Upper lobe of left lung (tissue), 6 donors: ENCODE measurements at regions not wholly inside any gene's neighbourhood (a gene's known extent, or its start where the extent isn't known, plus 50 kb on each side); places are given as distances from the start of the nearest gene placed in this dataset.
A peak's percentile ranks its signal among the peaks of the same experiment; 100 is the strongest.

Experiments used
- ATAC-seq, 2 donors: fragments of 200-7000 bp; cut with Tn5 transposase; one replicate each; pipeline ENCODE4 v1.9.1; 2022; ENCODE audit warnings: mild to moderate bottlenecking in 2 of 2, moderate library complexity in 2 of 2; ENCODE audit not compliant: low FRiP score in 2 of 2
- DNase-seq, 2 donors: peaks; one replicate each; pipeline ENCODE4 v3.0.0-alpha.2; 2019 to 2020
- H3K27ac ChIP-seq, 4 donors: fragments of 200-600 bp; sonication (generic); one replicate each; pipeline ENCODE4 v1.5.1; 2016 to 2019
- H3K27me3 ChIP-seq, 4 donors: fragments of 200-600 bp; sonication (generic); one replicate each; pipeline ENCODE4 v1.5.1; 2017 to 2019
- H3K36me3 ChIP-seq, 4 donors: fragments of 200-600 bp; sonication (generic); one replicate each; pipeline ENCODE4 v1.5.1; 2016 to 2019
- H3K4me1 ChIP-seq, 4 donors: fragments of 200-600 bp; sonication (generic); one replicate each; pipeline ENCODE4 v1.5.1; 2018 to 2019
- H3K4me3 ChIP-seq, 4 donors: fragments of 200-600 bp; sonication (generic); one replicate each; pipeline ENCODE4 v1.5.1; 2017 to 2019; ENCODE audit warnings: mild to moderate bottlenecking in 2 of 4, moderate library complexity in 1 of 4
- H3K9me3 ChIP-seq, 4 donors: fragments of 200-600 bp; sonication (generic); one replicate each; pipeline ENCODE4 v1.5.1; 2018 to 2019
- EP300 ChIP-seq, 4 donors: sonication (generic); formaldehyde crosslinking; IDR thresholded peaks; one replicate each; pipeline ENCODE4 v1.5.1; 2017; ENCODE audit warnings: antibody characterized with exemption in 4 of 4, control low read depth in 2 of 4
- POLR2A ChIP-seq, 4 donors: fragments of 450-650 bp; IDR thresholded peaks; one replicate each; pipeline ENCODE4 v1.5.1; 2016 to 2017; ENCODE audit warnings: antibody characterized with exemption in 4 of 4, mild to moderate bottlenecking in 2 of 4
- POLR2AphosphoS5 ChIP-seq, 2 donors: sonication (generic); formaldehyde crosslinking; IDR thresholded peaks; one replicate each; pipeline ENCODE4 v1.5.1; 2017; ENCODE audit warnings: antibody characterized with exemption in 2 of 2
- WGBS, 2 donors: methylation state at CpG; one replicate each; pipeline ENCODE4 v1.1.5; 2017 to 2018; 5-methylcytosine and 5-hydroxymethylcytosine counted together
- TF ChIP-seq, protein P1 (sequence below), 6 experiments: fragments of 450-650 bp in 4 of 6; fragments of 200-600 bp in 2 of 6; sonication (generic) in 2 of 6; IDR thresholded peaks; one replicate each; pipeline ENCODE4 v1.5.1; 2016 to 2019; ENCODE audit warnings: antibody characterized with exemption in 6 of 6
- donor health status: DM: no; HTN: no; CAD: no; lungs with moderate emphysema.
- donor health status: DM: no; HTN: yes; CAD: no; lungs with severe emphysema.

DNA sequence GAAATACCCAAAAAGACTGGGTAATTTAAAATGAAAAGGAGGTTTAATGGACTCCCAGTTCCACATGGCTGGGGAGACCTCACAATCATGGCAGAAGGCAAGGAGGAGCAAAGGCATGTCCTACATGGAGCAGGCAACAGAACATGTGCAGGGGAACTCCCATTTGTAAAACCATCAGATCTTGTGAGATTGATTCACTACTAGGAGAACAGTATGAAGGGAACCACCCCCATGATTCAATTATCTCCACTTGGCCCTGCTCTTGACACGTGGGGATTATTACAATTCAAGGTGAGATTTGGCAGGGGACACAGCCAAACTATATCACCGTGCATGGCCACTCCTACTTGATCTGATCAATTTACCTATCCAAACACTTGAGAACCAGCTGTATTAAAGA, 131.5 kb upstream of the LDB2 start:
- Histone ChIP-seq H3K4me1 (no peaks in the 10 kb centered on the region), H3K27ac (no peak overlapping the region), H3K36me3 (no peaks in the 10 kb centered on the region), H3K27me3 (no peaks in the 10 kb centered on the region), H3K4me3 (no peak overlapping the region), H3K9me3 (no peaks in the 10 kb centered on the region)
- TF ChIP-seq EP300 (IDR thresholded peaks at IDR 0.05) = no peak
- TF ChIP-seq POLR2A (IDR thresholded peaks at IDR 0.05) = no peak
- no peak for DNase-seq
- WGBS, 2 donors = 59 to 60% methylated on average over 2 of the region's 2 CpGs
- no peak for ATAC-seq

DNA sequence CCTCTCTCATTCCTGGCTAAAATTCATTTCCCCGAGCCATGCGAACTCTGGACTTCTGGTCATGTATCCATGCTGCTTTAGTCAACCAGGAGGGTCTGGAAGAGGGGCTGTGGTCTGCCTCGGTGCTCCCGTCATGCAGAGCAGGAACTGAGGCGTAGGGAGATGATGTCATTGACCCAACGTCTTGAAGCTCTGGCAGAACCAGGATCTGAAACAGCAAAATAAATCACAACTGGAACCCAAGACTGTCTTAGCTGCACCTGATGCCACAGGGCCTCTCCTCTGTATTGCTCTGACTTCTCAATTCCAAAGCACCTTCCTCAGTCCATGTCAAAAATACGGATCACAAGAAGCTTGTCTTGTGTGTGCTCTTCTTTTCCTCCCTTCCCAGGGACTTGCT, 131.0 kb upstream of the LDB2 start:
- no peaks in the 10 kb centered on the region for H3K27me3 ChIP-seq
- no peak for TF ChIP-seq POLR2AphosphoS5 (IDR thresholded peaks at IDR 0.05)
- TF ChIP-seq, protein P1, sequence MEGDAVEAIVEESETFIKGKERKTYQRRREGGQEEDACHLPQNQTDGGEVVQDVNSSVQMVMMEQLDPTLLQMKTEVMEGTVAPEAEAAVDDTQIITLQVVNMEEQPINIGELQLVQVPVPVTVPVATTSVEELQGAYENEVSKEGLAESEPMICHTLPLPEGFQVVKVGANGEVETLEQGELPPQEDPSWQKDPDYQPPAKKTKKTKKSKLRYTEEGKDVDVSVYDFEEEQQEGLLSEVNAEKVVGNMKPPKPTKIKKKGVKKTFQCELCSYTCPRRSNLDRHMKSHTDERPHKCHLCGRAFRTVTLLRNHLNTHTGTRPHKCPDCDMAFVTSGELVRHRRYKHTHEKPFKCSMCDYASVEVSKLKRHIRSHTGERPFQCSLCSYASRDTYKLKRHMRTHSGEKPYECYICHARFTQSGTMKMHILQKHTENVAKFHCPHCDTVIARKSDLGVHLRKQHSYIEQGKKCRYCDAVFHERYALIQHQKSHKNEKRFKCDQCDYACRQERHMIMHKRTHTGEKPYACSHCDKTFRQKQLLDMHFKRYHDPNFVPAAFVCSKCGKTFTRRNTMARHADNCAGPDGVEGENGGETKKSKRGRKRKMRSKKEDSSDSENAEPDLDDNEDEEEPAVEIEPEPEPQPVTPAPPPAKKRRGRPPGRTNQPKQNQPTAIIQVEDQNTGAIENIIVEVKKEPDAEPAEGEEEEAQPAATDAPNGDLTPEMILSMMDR (IDR thresholded peaks at IDR 0.05) = no peak
- no peak for TF ChIP-seq EP300 (IDR thresholded peaks at IDR 0.05)
- TF ChIP-seq POLR2A (IDR thresholded peaks at IDR 0.05) = no peak
- DNase-seq (no peak), ATAC-seq (no peak)
- no peak overlapping the region for H3K4me3 ChIP-seq
- 65 to 77% methylated on average over 7 of the region's 7 CpGs for WGBS, 2 donors
- no peaks in the 10 kb centered on the region for H3K36me3 ChIP-seq
- no peaks in the 10 kb centered on the region for H3K4me1 ChIP-seq
- H3K27ac ChIP-seq = no peak overlapping the region
- H3K9me3 ChIP-seq = no peaks in the 10 kb centered on the region

DNA sequence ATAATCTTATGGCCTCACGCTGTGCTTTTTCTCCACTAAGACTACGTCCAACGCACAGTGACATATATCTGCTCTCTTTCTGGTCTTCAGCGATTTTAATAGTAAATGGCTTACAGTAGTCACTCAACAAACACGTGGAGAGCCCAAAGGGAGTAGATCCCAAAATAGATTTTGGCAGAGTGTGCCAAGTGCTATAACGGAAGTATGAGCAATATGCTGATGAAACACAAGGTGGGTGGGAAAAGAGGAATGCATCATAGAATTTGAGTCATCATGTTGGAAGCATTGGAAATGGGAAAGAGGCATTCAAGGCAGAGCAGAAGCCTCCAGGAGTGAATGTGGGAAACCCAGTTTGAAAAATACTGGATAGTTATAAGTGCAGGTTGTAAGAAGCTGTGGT, 129.1 kb upstream of the LDB2 start:
- 84 to 89% methylated on average over 6 of the region's 6 CpGs for WGBS, 2 donors
- ATAC-seq (peak in 1 of 2 donors; percentile 45), DNase-seq (no peak)
- no peaks in the 10 kb centered on the region for H3K27me3 ChIP-seq
- no peaks in the 10 kb centered on the region for H3K36me3 ChIP-seq
- no peaks in the 10 kb centered on the region for H3K9me3 ChIP-seq
- TF ChIP-seq, protein P1 (IDR thresholded peaks at IDR 0.05) = no peak
- TF ChIP-seq POLR2A (IDR thresholded peaks at IDR 0.05) = no peak
- TF ChIP-seq EP300 (IDR thresholded peaks at IDR 0.05) = no peak
- no peak for TF ChIP-seq POLR2AphosphoS5 (IDR thresholded peaks at IDR 0.05)
- H3K4me1 ChIP-seq = no peaks in the 10 kb centered on the region
- no peak overlapping the region for H3K27ac ChIP-seq
- H3K4me3 ChIP-seq = no peak overlapping the region

DNA sequence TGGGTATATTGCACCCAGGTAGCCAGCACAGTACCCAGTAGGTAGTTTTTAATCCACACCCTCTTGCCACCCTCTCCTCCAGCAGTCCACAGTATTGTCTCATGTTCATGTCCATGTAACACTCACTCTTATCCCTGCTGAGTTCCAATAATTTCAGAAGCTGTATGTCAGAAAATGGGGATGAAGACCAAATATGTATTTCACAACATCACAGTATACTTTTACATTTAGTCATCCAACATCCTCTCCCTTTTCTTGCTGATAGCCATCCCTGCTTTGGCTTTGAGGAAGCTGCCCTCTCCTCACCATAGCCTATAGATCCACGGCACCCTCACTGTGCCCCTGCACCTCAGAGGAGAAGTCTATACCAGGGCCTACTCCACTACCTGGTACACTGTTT, 126.0 kb upstream of the LDB2 start:
- Histone ChIP-seq H3K4me1 (no peaks in the 10 kb centered on the region), H3K27ac (no peak overlapping the region), H3K36me3 (no peaks in the 10 kb centered on the region), H3K27me3 (no peaks in the 10 kb centered on the region), H3K9me3 (no peaks in the 10 kb centered on the region), H3K4me3 (no peak overlapping the region)
- no peak for TF ChIP-seq EP300 (IDR thresholded peaks at IDR 0.05)
- TF ChIP-seq, protein P1 (IDR thresholded peaks at IDR 0.05) = no peak
- no peak for TF ChIP-seq POLR2AphosphoS5 (IDR thresholded peaks at IDR 0.05)
- no peak for TF ChIP-seq POLR2A (IDR thresholded peaks at IDR 0.05)
- ATAC-seq = no peak
- no peak for DNase-seq
- WGBS, 2 donors = 93 to 94% methylated on average over 1 of the region's 1 CpG

DNA sequence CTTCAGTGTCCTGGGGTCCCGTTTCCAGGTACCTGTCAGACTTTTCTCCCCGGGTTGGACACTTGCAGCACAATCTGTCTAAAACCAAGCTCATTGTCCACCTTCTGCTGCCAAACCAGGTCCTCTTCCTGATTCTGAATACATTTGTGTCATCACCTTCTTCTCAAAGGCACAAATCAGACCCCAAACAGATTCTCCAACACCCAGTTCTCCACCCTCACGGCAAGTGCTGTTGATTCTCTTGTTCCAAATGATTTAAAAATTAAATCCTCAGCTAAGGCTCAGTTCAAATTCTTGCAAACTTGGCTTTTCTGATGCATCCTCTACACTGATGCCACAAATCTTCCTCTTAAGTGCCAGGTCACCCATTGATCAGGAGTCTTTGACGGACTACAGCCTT, 122.5 kb upstream of the LDB2 start:
- no peaks in the 10 kb centered on the region for H3K36me3 ChIP-seq
- H3K4me3 ChIP-seq = no peak overlapping the region
- H3K9me3 ChIP-seq = no peaks in the 10 kb centered on the region
- H3K27ac ChIP-seq = no peak overlapping the region
- no peaks in the 10 kb centered on the region for H3K4me1 ChIP-seq
- WGBS, 2 donors = 84 to 92% methylated on average over 4 of the region's 4 CpGs
- TF ChIP-seq, protein P1 (IDR thresholded peaks at IDR 0.05) = no peak
- TF ChIP-seq POLR2AphosphoS5 (IDR thresholded peaks at IDR 0.05) = no peak
- no peak for TF ChIP-seq EP300 (IDR thresholded peaks at IDR 0.05)
- TF ChIP-seq POLR2A (IDR thresholded peaks at IDR 0.05) = no peak
- no peaks in the 10 kb centered on the region for H3K27me3 ChIP-seq
- DNase-seq (no peak), ATAC-seq (no peak)
